Spleen (tissue), 7 donors: ENCODE measurements at regions not wholly inside any gene's neighbourhood (a gene's known extent, or its start where the extent isn't known, plus 50 kb on each side); places are given as distances from the start of the nearest gene placed in this dataset.

Experiments
- CTCF ChIP-seq, 11 experiments: fragments of 200-600 bp in 7 of 11; fragments of 450-650 bp in 4 of 11; sonication (generic) in 4 of 11; IDR thresholded peaks in 8 of 11; conservative IDR thresholded peaks in 3 of 11; 1 replicate in 7 of 11; 2 replicates in 4 of 11; pipeline versions ENCODE4 v1.4.0 to v1.8.0; 2016 to 2021; ENCODE audit warnings: antibody characterized with exemption in 11 of 11, inconsistent platforms in 4 of 11, mild to moderate bottlenecking in 1 of 11
- POLR2A ChIP-seq, 3 donors: fragments of 450-650 bp; IDR thresholded peaks; one replicate each; pipeline ENCODE4 v1.5.1; 2017; ENCODE audit warnings: antibody characterized with exemption in 3 of 3, mild to moderate bottlenecking in 1 of 3
- donor health status: DM: no; HTN: no; CAD: no; lungs with moderate emphysema.
- donor health status: DM: no; HTN: no; CAD: no.
- donor health status: DM: no; HTN: no; CAD: no.

GRCh38 chr2:140177086-140177485, 1396.9 kb upstream of the NXPH2 start:
- no peak for TF ChIP-seq CTCF (IDR thresholded peaks at IDR 0.05 in 8 of 11, conservative IDR thresholded peaks at IDR 0.05 in 3 of 11)
- TF ChIP-seq POLR2A (IDR thresholded peaks at IDR 0.05) = no peak
